ENCODE measurements at regions not wholly inside any gene's neighbourhood (a gene's known extent, or its start where the extent isn't known, plus 50 kb on each side); places are given as distances from the start of the nearest gene placed in this dataset.

GRCh38 chr10:47058032-47058702, 146.9 kb downstream of the PTPN20 start:
- Histone ChIP-seq H3K4me1 (ENCODE audit: control insufficient read depth in 1 of 2, insufficient read depth in 1 of 2, low read depth in 1 of 2, low read length in 1 of 2) (no peaks in the 10 kb centered on the region), H3K27ac (no peak overlapping the region), H3K9me3 (no peaks in the 10 kb centered on the region), H3K36me3 (no peaks in the 10 kb centered on the region), H3K4me3 (ENCODE audit: low read depth in 1 of 2, low read length in 1 of 2) (no peak overlapping the region), H3K27me3 (peaks cover 14% of the 10 kb centered on the region)
- TF ChIP-seq, protein P1, sequence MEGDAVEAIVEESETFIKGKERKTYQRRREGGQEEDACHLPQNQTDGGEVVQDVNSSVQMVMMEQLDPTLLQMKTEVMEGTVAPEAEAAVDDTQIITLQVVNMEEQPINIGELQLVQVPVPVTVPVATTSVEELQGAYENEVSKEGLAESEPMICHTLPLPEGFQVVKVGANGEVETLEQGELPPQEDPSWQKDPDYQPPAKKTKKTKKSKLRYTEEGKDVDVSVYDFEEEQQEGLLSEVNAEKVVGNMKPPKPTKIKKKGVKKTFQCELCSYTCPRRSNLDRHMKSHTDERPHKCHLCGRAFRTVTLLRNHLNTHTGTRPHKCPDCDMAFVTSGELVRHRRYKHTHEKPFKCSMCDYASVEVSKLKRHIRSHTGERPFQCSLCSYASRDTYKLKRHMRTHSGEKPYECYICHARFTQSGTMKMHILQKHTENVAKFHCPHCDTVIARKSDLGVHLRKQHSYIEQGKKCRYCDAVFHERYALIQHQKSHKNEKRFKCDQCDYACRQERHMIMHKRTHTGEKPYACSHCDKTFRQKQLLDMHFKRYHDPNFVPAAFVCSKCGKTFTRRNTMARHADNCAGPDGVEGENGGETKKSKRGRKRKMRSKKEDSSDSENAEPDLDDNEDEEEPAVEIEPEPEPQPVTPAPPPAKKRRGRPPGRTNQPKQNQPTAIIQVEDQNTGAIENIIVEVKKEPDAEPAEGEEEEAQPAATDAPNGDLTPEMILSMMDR (IDR thresholded peaks at IDR 0.05): no peak

GRCh38 chr10:47058961-47059391, 147.7 kb downstream of the PTPN20 start:
- Histone ChIP-seq H3K4me3 (ENCODE audit: low read depth in 1 of 2, low read length in 1 of 2) (no peak overlapping the region), H3K27me3 (peaks cover 14% of the 10 kb centered on the region), H3K4me1 (ENCODE audit: control insufficient read depth in 1 of 2, insufficient read depth in 1 of 2, low read depth in 1 of 2, low read length in 1 of 2) (no peaks in the 10 kb centered on the region), H3K36me3 (no peaks in the 10 kb centered on the region), H3K27ac (no peak overlapping the region), H3K9me3 (no peaks in the 10 kb centered on the region)
- TF ChIP-seq, protein P1 (IDR thresholded peaks at IDR 0.05): no peak

DNA sequence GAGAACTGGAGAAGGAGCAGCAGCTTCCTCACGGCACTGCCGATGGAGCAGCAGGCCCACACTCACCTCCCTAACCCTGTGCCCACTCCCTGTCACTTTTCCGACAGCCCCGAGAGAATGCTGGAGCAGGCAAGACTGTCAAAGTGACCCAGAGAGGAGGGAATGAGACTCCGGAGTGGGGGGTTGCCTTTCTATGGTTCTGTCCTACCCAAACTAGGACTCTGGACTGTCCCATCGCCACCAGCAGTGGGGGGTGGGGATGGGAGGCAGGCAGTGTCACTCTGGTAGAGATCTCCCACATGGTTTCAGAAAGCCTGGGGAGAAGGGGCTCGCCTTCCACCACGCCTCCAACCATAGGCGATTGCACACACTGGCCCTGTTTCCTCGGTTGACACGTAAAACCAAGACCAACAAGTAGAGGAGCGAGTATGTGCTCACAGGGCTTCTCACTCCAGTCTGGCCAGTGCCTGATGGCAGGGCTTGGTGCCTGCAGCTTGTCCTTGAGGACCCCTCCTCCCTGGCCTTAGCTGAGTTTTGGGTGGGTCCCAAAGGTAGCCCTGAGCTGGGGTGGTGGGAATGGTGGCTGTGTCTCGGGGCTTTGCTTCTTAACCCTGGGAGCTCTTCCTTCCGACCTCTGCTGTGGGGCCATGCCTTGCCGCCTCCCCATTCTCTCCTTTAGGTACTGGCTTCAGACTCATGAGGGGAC, 148.5 kb downstream of the PTPN20 start:
- H3K9me3 ChIP-seq: no peaks in the 10 kb centered on the region
- no peaks in the 10 kb centered on the region for H3K36me3 ChIP-seq
- peaks cover 14% of the 10 kb centered on the region for H3K27me3 ChIP-seq
- TF ChIP-seq, protein P1 (IDR thresholded peaks at IDR 0.05): no peak
- H3K4me3 ChIP-seq (ENCODE audit: low read depth in 1 of 2, low read length in 1 of 2): no peak overlapping the region
- no peaks in the 10 kb centered on the region for H3K4me1 ChIP-seq (ENCODE audit: control insufficient read depth in 1 of 2, insufficient read depth in 1 of 2, low read depth in 1 of 2, low read length in 1 of 2)
- H3K27ac ChIP-seq: no peak overlapping the region

DNA sequence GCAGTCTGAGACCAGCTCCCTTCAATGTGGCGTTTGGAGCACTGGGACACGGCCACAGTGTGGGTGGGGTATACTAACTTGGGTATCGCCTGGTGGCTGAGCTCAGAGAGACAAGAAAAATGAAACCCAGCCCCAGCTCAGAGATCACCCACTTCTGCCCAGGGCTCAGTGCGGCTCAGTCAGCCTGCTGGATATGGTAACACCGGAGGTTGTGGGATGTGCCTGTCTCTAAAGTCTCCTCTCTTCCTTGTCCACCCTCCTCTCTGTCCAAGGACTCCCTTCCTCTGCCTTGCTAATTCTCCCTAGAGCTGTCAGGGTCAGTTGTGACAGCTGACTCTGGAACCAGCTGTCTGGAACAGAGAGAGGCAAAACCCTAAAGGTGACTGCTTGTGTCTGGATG, 149.1 kb downstream of the PTPN20 start:
- Histone ChIP-seq H3K27ac (no peak overlapping the region), H3K4me1 (ENCODE audit: control insufficient read depth in 1 of 2, insufficient read depth in 1 of 2, low read depth in 1 of 2, low read length in 1 of 2) (no peaks in the 10 kb centered on the region), H3K27me3 (peaks cover 14% of the 10 kb centered on the region), H3K4me3 (ENCODE audit: low read depth in 1 of 2, low read length in 1 of 2) (no peak overlapping the region), H3K36me3 (no peaks in the 10 kb centered on the region), H3K9me3 (no peaks in the 10 kb centered on the region)
- TF ChIP-seq, protein P1 (IDR thresholded peaks at IDR 0.05): no peak

DNA sequence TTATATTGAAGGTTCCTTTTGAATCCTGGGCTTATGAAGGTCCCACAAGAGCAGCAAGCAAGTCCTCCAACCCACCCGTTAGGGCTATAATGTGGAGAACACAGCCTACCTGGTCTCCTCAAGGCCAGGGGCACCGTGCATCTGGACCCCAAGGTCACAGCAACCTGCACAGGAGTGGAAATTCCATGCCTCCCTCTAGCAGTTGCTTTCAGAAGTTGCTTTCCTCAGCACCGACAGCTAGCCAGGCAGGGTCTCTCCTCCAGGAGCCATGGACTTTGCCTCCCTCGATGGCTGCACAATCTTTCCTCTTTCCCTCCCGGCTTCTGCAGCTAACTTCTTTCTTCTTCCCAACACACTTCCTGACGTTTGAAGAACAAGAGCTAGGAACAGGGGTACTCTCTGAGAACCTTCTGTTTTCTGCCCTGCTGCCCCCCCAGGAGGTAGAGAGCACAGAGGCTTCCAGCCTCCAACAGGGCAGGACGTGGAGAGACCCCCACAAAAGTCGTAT, 149.8 kb downstream of the PTPN20 start:
- Histone ChIP-seq H3K4me1 (ENCODE audit: control insufficient read depth in 1 of 2, insufficient read depth in 1 of 2, low read depth in 1 of 2, low read length in 1 of 2) (no peaks in the 10 kb centered on the region), H3K36me3 (no peaks in the 10 kb centered on the region), H3K4me3 (ENCODE audit: low read depth in 1 of 2, low read length in 1 of 2) (no peak overlapping the region), H3K27ac (no peak overlapping the region), H3K9me3 (no peaks in the 10 kb centered on the region), H3K27me3 (peaks cover 14% of the 10 kb centered on the region)
- TF ChIP-seq, protein P1 (IDR thresholded peaks at IDR 0.05): no peak
